Common myeloid progenitor, CD34-positive (primary cell): ENCODE measurements at regions not wholly inside any gene's neighbourhood (a gene's known extent, or its start where the extent isn't known, plus 50 kb on each side); places are given as distances from the start of the nearest gene placed in this dataset.

Experiments used
- CTCF ChIA-PET: fragments of 350-600 bp; sonication (Branson Sonifier 250); formaldehyde crosslinking; loops from one replicate; lab custom pipeline; 2021; ENCODE audit warnings: antibody characterized with exemption; lab: Charles Lee
- POLR2A ChIA-PET: fragments of 350-600 bp; sonication (Branson Sonifier 250); formaldehyde crosslinking; loops from one replicate; lab custom pipeline; 2021; ENCODE audit warnings: antibody characterized with exemption; lab: Charles Lee
- DNase-seq, 3 donors: peaks; one replicate each; pipeline versions ENCODE4 v3.0.0 to v3.0.0-alpha.2; 2013
- H3K27ac ChIP-seq, 2 experiments: 1 replicate in 1 of 2; 2 replicates in 1 of 2; pipeline ENCODE4 v1.7.0; 2013; ENCODE audit warnings: inconsistent platforms in 2 of 2, low read length in 2 of 2, mild to moderate bottlenecking in 2 of 2, low read depth in 1 of 2, moderate library complexity in 1 of 2; ENCODE audit not compliant: severe bottlenecking in 2 of 2, insufficient read depth in 1 of 2, poor library complexity in 1 of 2
- H3K27me3 ChIP-seq, 5 experiments: replicated peaks in 2 of 5; 1 replicate in 3 of 5; 2 replicates in 2 of 5; pipeline versions ENCODE4 v1.6.1 to v1.7.0; 2013; ENCODE audit warnings: low read length in 4 of 5, mild to moderate bottlenecking in 2 of 5, moderate library complexity in 2 of 5, inconsistent platforms in 1 of 5; ENCODE audit not compliant: insufficient read depth in 5 of 5, control insufficient read depth in 4 of 5
- H3K36me3 ChIP-seq, 4 experiments: 1 replicate in 2 of 4; 2 replicates in 2 of 4; pipeline versions ENCODE4 v1.6.1 to v1.7.0; 2013; ENCODE audit warnings: low read length in 3 of 4, control low read depth in 1 of 4, mild to moderate bottlenecking in 1 of 4; ENCODE audit not compliant: control insufficient read depth in 4 of 4, insufficient read depth in 4 of 4
- H3K4me1 ChIP-seq, 4 experiments: 1 replicate in 3 of 4; 2 replicates in 1 of 4; pipeline versions ENCODE4 v1.6.1 to v1.7.1; 2013; ENCODE audit warnings: low read length in 3 of 4, mild to moderate bottlenecking in 3 of 4, control low read depth in 1 of 4, inconsistent platforms in 1 of 4, moderate library complexity in 1 of 4; ENCODE audit not compliant: control insufficient read depth in 4 of 4, insufficient read depth in 4 of 4; ENCODE audit errors: control extremely low read depth in 1 of 4
- H3K4me3 ChIP-seq, 7 experiments: 1 replicate in 4 of 7; 2 replicates in 3 of 7; pipeline versions ENCODE4 v1.5.1 to v1.7.0; 2013; ENCODE audit warnings: mild to moderate bottlenecking in 7 of 7, low read length in 6 of 7, moderate library complexity in 6 of 7, inconsistent platforms in 2 of 7, low read depth in 2 of 7, control low read depth in 1 of 7; ENCODE audit not compliant: insufficient read depth in 4 of 7, control insufficient read depth in 1 of 7; ENCODE audit errors: extremely low read depth in 1 of 7
- H3K9me3 ChIP-seq, 5 experiments: 1 replicate in 4 of 5; 2 replicates in 1 of 5; pipeline versions ENCODE4 v1.6.1 to v1.7.1; 2013; ENCODE audit warnings: low read length in 4 of 5, mild to moderate bottlenecking in 2 of 5, inconsistent platforms in 1 of 5, low read depth in 1 of 5, moderate library complexity in 1 of 5; ENCODE audit not compliant: control insufficient read depth in 4 of 5, insufficient read depth in 2 of 5; ENCODE audit errors: control extremely low read depth in 1 of 5
- WGBS: methylation state at CpG from one replicate; pipeline ENCODE4 v1.1.5; 2013; ENCODE audit not compliant: insufficient coverage; 5-methylcytosine and 5-hydroxymethylcytosine counted together

GRCh38 chr6:140537834-140538705, 1163.6 kb upstream of the CITED2 start:
- no peaks in the 10 kb centered on the region for H3K36me3 ChIP-seq
- ChIA-PET CTCF (no interaction called here), POLR2A (no interaction called here)
- H3K4me1 ChIP-seq, result no peaks in the 10 kb centered on the region
- H3K27ac ChIP-seq, result no peak overlapping the region
- H3K9me3 ChIP-seq, result peaks cover 0 to 5% (median 0%) of the 10 kb centered on the region in 5 experiments
- no peaks in the 10 kb centered on the region for H3K27me3 ChIP-seq
- no peak overlapping the region for H3K4me3 ChIP-seq
- 68% methylated on average over 7 of the region's 8 CpGs for WGBS
- DNase-seq, result no peak

DNA sequence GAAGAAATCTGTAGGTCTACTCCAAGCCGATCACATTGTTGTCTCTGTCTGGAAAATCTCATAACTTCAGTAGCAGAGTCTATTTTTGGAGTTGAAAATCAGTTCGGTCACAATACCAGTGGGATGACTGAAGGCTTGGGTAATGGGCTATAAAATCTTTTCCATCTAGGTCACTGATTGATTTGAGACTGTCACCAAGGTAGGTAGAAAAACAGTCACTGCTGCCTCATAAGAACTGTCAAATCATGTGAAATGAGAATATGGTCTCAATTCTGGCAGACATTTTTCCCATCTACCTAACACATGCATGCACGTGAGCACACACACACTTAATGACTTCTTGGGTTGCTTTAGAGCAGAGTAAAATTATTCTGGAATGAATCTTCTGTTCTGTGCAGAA, 1162.8 kb upstream of the CITED2 start:
- no peak overlapping the region for H3K4me3 ChIP-seq
- DNase-seq, result no peak
- no peaks in the 10 kb centered on the region for H3K4me1 ChIP-seq
- H3K36me3 ChIP-seq, result no peaks in the 10 kb centered on the region
- ChIA-PET POLR2A (no interaction called here), CTCF (no interaction called here)
- 94% methylated on average over 2 of the region's 3 CpGs for WGBS
- no peak overlapping the region for H3K27ac ChIP-seq
- H3K9me3 ChIP-seq, result peaks cover 0 to 5% (median 2%) of the 10 kb centered on the region in 5 experiments
- H3K27me3 ChIP-seq, result no peaks in the 10 kb centered on the region

GRCh38 chr6:140535511-140535910, 1161.1 kb upstream of the CITED2 start:
- ChIA-PET CTCF (no interaction called here), POLR2A (no interaction called here)
- no peaks in the 10 kb centered on the region for H3K27me3 ChIP-seq
- H3K36me3 ChIP-seq, result no peaks in the 10 kb centered on the region
- no peaks in the 10 kb centered on the region for H3K4me1 ChIP-seq
- no peak overlapping the region for H3K4me3 ChIP-seq
- DNase-seq, result no peak
- no peak overlapping the region for H3K27ac ChIP-seq
- WGBS, result no CpG with 5 or more reads among the region's 1 CpG
- peaks cover 0 to 5% (median 2%) of the 10 kb centered on the region in 5 experiments for H3K9me3 ChIP-seq

GRCh38 chr6:140533526-140533925, 1159.1 kb upstream of the CITED2 start:
- H3K36me3 ChIP-seq, result no peaks in the 10 kb centered on the region
- no peak overlapping the region for H3K4me3 ChIP-seq
- no peak overlapping the region for H3K27ac ChIP-seq
- POLR2A ChIA-PET, result no interaction called here
- H3K27me3 ChIP-seq, result no peaks in the 10 kb centered on the region
- H3K9me3 ChIP-seq, result peaks cover 0 to 5% (median 2%) of the 10 kb centered on the region in 5 experiments
- H3K4me1 ChIP-seq, result no peaks in the 10 kb centered on the region
- CTCF ChIA-PET, result no interaction called here
- DNase-seq, result no peak

DNA sequence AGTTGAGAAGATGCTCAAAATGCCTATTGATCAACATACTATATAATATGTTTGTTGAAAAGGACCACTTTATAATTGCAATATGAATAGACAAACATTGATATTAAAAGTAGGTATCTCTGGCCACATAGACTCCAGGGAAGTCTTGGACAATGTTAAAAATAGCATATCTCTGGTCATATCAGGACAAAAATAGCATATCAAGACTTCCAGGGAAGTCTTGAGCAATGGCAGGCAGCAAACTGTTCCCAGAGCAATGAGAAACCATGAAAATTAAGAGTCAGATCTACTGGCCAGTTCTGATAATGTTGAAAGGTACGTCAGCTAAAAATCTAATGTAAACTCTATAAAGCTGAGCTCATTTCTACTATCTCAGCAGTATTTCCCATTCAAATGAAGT, 1130.3 kb upstream of the CITED2 start:
- Histone ChIP-seq H3K4me3 (no peak overlapping the region), H3K4me1 (no peaks in the 10 kb centered on the region), H3K9me3 (no peaks in the 10 kb centered on the region), H3K27ac (no peak overlapping the region), H3K36me3 (no peaks in the 10 kb centered on the region), H3K27me3 (no peaks in the 10 kb centered on the region)
- CTCF ChIA-PET, result no interaction called here
- no peak for DNase-seq
- no CpG with 5 or more reads among the region's 1 CpG for whole genome bisulfite sequencing
- POLR2A ChIA-PET, result no interaction called here

DNA sequence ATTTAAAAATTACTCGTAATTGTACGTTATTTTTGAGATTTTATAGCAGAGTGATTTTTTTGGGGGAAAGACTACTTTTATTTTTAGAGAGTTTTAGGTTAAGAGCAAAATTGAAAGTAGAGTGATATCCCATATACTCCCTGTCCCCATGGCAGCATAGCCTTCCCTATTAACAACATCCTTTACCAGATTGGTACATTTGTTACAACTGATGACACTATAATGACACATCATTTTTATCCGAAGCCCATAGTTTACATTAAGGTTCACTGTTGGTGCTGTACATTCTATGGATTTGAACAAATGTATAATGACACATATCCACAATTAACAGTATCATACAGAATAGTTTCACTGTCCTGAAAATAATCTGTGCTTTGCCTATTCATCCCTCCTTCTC, 1126.4 kb upstream of the CITED2 start:
- Histone ChIP-seq H3K36me3 (no peaks in the 10 kb centered on the region), H3K27me3 (no peaks in the 10 kb centered on the region), H3K27ac (no peak overlapping the region), H3K4me1 (no peaks in the 10 kb centered on the region), H3K4me3 (no peak overlapping the region), H3K9me3 (no peaks in the 10 kb centered on the region)
- WGBS, result 100% methylated on average over 2 of the region's 3 CpGs
- ChIA-PET POLR2A (no interaction called here), CTCF (no interaction called here)
- no peak for DNase-seq

- DNase-seq, result no peak
- Histone ChIP-seq H3K36me3 (no peaks in the 10 kb centered on the region), H3K27me3 (no peaks in the 10 kb centered on the region), H3K27ac (no peak overlapping the region), H3K4me1 (no peaks in the 10 kb centered on the region), H3K9me3 (no peaks in the 10 kb centered on the region), H3K4me3 (no peak overlapping the region)
- CTCF ChIA-PET, result no interaction called here
- POLR2A ChIA-PET, result no interaction called here
- WGBS, result no CpG with 5 or more reads among the region's 1 CpG
Observed at GRCh38 chr6:140499607-140500006, 1125.2 kb upstream of the CITED2 start.
